ENCODE measurements at regions not wholly inside any gene's neighbourhood (a gene's known extent, or its start where the extent isn't known, plus 50 kb on each side); places are given as distances from the start of the nearest gene placed in this dataset.

- no peak for DNase-seq (ENCODE audit: low spot score)
Observed at GRCh38 chr5:105015098-105015497, 1452.5 kb upstream of the NUDT12 start.

DNA sequence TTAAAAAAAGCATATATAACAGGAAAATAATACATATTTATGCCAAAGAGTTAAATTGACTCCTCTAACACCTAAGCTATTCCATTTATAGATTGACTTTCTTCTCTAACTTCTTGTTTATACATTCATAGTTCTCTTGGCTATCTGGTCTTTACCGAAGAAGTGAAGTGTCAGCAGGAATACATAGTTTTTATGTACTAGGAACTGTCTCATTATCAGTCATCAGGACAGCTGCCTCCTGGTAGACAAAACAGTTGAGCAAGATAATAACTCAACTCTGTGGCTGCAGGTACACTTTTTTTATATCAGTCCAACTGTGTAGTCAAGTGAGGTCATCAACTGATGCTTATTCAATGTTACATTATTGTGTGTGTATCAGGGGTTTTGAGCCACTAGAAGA lies 1436.0 kb upstream of the NUDT12 start:
- no peak for DNase-seq (ENCODE audit: low spot score)

DNA sequence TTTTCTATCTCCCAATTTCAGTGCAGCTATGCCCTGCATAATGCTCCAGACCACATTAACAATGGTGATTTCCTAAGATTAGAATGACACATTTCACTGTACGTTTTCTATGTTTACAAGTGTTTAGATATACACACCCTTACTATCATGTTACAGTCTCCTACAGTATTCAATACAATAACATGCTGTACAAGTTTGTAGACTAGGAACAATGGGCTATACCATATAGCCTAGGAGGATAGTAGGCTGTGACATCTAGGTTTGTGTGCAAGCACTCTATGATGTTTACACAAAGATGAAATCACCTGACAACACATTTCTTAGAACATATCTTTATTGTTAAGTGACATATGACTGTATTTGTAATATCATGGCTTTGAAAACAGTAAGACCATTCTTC lies 1435.6 kb upstream of the NUDT12 start:
- DNase-seq (ENCODE audit: low spot score) = no peak

- DNase-seq (ENCODE audit: low spot score) = no peak
Observed at GRCh38 chr5:104987074-104987473, 1424.5 kb upstream of the NUDT12 start.

GRCh38 chr5:104977529-104977928 lies 1414.9 kb upstream of the NUDT12 start:
- DNase-seq (ENCODE audit: low spot score) = no peak

DNA sequence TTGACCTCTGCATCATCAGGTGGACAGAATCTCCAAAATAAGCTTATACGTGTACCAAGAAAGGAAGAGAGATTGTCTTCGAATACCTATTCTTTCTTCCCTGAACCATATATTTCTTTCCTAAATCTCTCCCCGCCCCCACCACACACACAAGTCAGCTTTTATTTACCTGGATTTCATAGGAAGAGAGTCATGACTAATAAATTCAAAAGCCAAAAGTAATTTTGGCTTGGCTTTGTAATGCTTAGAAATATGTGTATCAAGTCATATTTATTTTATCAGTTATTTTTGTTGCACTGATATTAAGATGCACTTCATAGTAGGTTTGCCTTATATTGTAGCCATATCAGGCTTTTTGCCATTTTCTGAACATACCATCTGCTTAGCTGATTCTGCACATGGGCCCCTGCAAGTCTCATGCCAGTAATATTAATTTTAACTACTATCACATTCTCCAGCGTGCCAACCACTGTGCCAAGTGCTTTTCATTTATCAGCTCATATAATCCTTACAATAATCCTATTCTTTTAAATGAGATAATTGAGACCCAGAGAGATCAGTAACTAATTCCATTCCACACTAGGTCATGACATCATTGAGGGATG lies 1405.3 kb upstream of the NUDT12 start:
- no peak for DNase-seq (ENCODE audit: low spot score)

GRCh38 chr5:104965006-104965405 lies 1402.4 kb upstream of the NUDT12 start:
- DNase-seq (ENCODE audit: low spot score) = no peak

DNA sequence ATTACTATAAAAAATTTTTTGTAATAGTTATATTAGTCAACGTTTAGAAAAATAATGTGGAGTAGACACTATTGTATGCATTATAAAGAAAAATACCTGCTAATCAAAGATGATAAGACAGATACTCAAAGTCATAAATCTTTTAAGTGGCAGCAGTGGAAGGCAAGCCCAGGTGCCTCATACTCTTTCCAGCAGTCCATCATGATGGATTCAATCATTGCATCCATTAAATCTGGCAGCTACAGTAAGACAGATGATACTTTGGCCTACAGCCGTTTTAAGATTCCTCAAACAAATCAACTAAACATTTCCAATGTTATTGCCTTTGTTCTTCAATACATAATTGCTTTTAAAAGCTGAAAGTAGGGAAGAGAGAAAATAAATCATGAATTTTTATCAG lies 1392.9 kb upstream of the NUDT12 start:
- DNase-seq (ENCODE audit: low spot score) = no peak

- DNase-seq (ENCODE audit: low spot score) = no peak
Observed at GRCh38 chr5:104952876-104953275, 1390.3 kb upstream of the NUDT12 start.

- no peak for DNase-seq (ENCODE audit: low spot score)
Observed at GRCh38 chr5:104951829-104952228, 1389.2 kb upstream of the NUDT12 start.

DNA sequence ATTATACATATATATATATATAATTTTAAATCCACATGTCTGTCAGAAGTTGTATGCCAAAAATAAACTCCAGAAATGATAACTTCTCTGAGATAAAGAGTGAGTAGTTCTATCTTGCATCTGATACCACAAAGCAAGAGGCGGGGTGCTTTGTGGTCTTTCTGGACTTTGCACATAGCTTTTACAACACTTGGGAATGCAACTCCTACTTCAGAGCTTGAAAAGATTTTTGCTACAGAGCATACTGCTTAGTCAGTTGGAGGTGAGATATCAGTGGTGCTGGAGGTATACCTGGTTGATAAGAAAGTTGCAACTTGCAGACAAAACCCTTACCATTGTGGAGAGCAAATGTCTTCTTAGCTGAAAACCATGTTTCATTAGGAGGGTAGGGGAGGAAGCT lies 1384.5 kb upstream of the NUDT12 start:
- DNase-seq (ENCODE audit: low spot score) = no peak

DNA sequence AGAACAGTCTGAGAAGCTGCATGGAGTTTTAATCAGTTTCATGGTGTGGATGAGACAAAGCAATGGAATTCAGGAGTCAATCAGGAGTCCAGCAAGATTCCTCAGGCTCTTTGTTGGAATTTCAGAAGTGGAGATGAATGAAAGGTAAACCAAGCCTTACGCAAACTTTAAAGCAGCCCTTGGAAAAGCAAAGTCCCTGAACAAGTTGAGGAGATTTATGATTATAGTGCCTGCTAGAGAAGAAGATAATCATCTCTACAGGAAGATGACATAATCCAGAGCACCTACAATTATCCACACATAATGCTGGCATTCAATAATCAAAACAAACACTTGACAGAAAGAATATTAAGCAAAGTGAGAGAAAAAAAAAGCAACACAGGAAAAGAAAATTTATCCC lies 1380.1 kb upstream of the NUDT12 start:
- no peak for DNase-seq (ENCODE audit: low spot score)

- no peak for DNase-seq (ENCODE audit: low spot score)
Observed at GRCh38 chr5:104941030-104941645, 1378.5 kb upstream of the NUDT12 start.

DNA sequence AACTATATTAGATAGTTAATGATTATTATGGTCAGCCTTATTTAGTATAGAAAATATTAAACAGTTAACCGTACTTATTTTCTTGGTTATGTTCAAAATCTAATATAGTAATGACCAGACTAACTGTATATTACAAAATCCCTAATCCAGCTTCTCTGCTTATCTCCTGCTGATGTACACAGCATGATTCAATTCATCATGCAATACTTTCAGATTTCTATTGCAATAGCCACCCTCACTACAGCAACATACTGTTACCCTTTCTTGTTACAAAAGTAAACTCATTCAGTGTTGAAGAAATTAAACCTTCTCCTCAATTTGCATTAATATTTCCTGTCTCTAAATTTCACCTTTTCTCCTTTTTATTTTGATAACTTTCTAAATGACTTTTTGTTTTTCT lies 1375.0 kb upstream of the NUDT12 start:
- no peak for DNase-seq (ENCODE audit: low spot score)

GRCh38 chr5:104932431-104932830 lies 1369.8 kb upstream of the NUDT12 start:
- no peak for DNase-seq (ENCODE audit: low spot score)

- no peak for DNase-seq (ENCODE audit: low spot score)
Observed at GRCh38 chr5:104928906-104929520, 1366.4 kb upstream of the NUDT12 start.

DNA sequence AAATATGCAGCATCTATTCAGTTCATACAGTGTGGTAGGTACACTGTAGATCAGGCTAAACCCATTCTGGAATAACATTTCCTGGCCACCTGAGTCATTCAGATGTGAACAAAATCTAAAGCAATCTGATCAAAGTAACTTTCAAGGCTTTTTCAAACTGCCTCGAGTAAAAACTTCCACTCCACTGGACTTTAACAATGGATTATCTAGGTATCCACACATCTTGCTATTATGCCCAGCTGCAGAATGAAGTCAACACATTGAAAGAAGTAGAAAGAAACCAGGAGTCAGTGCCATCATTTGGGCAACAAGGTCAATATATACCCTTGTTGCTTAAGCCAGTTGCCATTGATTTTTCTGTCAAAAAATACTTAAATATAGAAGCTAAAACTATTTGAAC lies 1352.6 kb upstream of the NUDT12 start:
- no peak for DNase-seq (ENCODE audit: low spot score)

- DNase-seq (ENCODE audit: low spot score) = no peak
Observed at GRCh38 chr5:104914536-104915070, 1352.0 kb upstream of the NUDT12 start.

DNA sequence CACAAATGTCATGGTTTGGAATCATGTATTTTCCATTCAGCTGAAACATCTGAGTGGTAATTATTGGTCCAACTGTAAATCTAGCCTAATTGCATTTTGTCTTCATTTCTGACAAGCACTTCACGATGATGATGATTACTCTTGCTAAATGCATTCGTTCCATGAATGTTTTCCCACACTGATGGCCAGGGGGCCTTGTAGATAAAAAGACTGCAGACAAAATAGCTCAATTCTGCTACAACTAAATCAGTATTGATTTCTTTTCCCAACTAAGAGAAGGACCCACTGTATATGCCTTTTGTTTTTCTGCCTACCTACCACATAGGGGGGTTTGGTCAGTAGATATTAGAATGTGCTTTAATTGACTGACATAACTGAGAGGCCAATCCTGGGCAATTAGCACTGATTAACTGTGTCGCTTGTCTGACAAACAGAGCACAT lies 1351.3 kb upstream of the NUDT12 start:
- DNase-seq (ENCODE audit: low spot score) = no peak

GRCh38 chr5:104909803-104910202 lies 1347.2 kb upstream of the NUDT12 start:
- no peak for DNase-seq (ENCODE audit: low spot score)

GRCh38 chr5:104904561-104904960 lies 1342.0 kb upstream of the NUDT12 start:
- DNase-seq (ENCODE audit: low spot score) = no peak

DNA sequence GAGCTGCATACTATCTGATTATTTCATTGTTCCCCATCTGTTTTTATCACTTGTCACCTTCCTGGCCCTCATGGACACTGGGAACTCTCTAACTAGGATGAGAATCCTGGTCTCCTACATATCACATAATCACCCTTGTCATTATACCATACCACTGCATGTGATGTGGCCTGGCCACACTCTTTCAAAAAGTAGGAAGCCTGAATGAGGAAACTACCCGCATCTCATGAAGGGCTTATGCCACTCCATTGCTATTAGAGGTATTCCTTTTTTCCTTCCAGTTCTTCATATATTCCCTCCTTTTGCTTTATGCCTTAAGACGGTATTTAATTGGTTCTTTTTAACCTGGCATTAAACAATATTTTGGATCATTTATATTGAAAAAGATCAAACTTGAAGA lies 1341.4 kb upstream of the NUDT12 start:
- no peak for DNase-seq (ENCODE audit: low spot score)

DNA sequence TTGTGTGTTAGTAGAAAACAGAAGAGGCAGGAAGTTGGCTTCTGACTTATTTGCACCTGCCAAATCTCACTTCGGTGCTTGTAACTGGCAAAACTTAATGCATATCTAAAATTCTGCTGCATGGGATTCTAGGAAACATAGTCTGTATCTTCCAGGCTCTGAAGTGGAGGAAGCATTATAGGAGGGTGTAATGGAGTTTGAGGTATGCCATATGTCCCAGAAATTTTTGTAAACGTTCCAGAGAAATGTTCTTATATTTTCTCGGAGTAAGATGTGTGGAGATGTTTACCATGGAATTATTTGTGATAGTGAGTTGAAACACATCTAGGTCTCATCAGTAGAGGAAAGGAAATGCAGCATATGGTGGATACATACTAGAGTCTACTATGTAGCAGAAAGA lies 1329.0 kb upstream of the NUDT12 start:
- DNase-seq (ENCODE audit: low spot score) = no peak

DNA sequence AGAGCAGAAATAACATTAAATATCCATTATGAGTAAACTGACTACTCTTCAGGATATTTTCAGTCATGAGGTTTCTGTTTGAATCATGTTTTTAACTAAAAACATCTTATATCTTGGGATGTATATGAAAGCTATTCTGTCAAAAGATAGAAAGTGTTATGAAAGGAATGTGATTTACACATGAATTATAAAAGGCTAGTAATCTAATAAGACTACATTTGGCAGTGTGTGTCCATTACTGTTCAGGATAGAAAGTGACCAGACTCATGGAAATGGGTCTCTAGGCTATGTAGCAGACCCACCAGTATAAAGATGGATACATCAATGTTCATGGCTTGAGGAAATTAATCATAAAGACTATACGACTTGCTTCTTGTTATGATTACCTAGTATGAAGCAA lies 1328.2 kb upstream of the NUDT12 start:
- DNase-seq (ENCODE audit: low spot score) = no peak
